CD14-positive monocyte (primary cell): ENCODE measurements at regions not wholly inside any gene's neighbourhood (a gene's known extent, or its start where the extent isn't known, plus 50 kb on each side); places are given as distances from the start of the nearest gene placed in this dataset.

Source experiments
- DNase-seq, 3 donors: peaks; one replicate each; pipeline ENCODE4 v3.0.0-alpha.2; 2011 to 2022
- H2AFZ ChIP-seq: 2 replicates; pipeline ENCODE4 v1.6.0; 2012; ENCODE audit warnings: mild to moderate bottlenecking, low read depth, low read length, inconsistent platforms; ENCODE audit not compliant: insufficient read depth, poor library complexity, severe bottlenecking
- H3K27ac ChIP-seq, 2 donors: 1 replicate in 1 of 2; 2 replicates in 1 of 2; pipeline ENCODE4 v1.5.1; 2012 to 2013; ENCODE audit warnings: low read length in 2 of 2, control low read depth in 1 of 2, inconsistent platforms in 1 of 2, low read depth in 1 of 2, mild to moderate bottlenecking in 1 of 2
- H3K27me3 ChIP-seq, 2 donors: one replicate each; pipeline versions ENCODE4 v1.6.0 to v1.6.1; 2011 to 2013; ENCODE audit warnings: low read length in 2 of 2; ENCODE audit not compliant: control insufficient read depth in 2 of 2, insufficient read depth in 2 of 2
- H3K36me3 ChIP-seq, 2 donors: replicated peaks in 1 of 2; 1 replicate in 1 of 2; 2 replicates in 1 of 2; pipeline versions ENCODE4 v1.5.1 to v1.6.1; 2012 to 2013; ENCODE audit warnings: low read length in 2 of 2, control low read depth in 1 of 2, inconsistent platforms in 1 of 2, mild to moderate bottlenecking in 1 of 2; ENCODE audit not compliant: insufficient read depth in 2 of 2, control insufficient read depth in 1 of 2
- H3K4me1 ChIP-seq, 2 donors: 1 replicate in 1 of 2; 2 replicates in 1 of 2; pipeline versions ENCODE4 v1.5.1 to v1.6.1; 2012 to 2013; ENCODE audit warnings: low read length in 2 of 2, control low read depth in 1 of 2, inconsistent platforms in 1 of 2, mild to moderate bottlenecking in 1 of 2, moderate library complexity in 1 of 2; ENCODE audit not compliant: insufficient read depth in 2 of 2, control insufficient read depth in 1 of 2
- H3K4me2 ChIP-seq: replicated peaks from 2 replicates; pipeline ENCODE3; 2012; ENCODE audit warnings: low read length, moderate library complexity, mild to moderate bottlenecking; ENCODE audit not compliant: poor library complexity, severe bottlenecking; ENCODE audit errors: extremely low read depth
- H3K4me3 ChIP-seq, 3 experiments: fragments of 200-600 bp in 1 of 3; sonication (generic) in 1 of 3; replicated peaks in 1 of 3; 1 replicate in 2 of 3; 2 replicates in 1 of 3; pipeline ENCODE4 v1.5.1; 2011 to 2013; ENCODE audit warnings: low read length in 3 of 3, mild to moderate bottlenecking in 3 of 3, control low read depth in 2 of 3, low read depth in 2 of 3, inconsistent platforms in 1 of 3, moderate library complexity in 1 of 3
- H3K79me2 ChIP-seq: 2 replicates; pipeline ENCODE4 v1.6.0; 2012; ENCODE audit warnings: mild to moderate bottlenecking, control low read depth, inconsistent platforms, low read length, moderate library complexity; ENCODE audit not compliant: insufficient read depth
- H3K9ac ChIP-seq: 2 replicates; pipeline ENCODE4 v1.6.0; 2017; ENCODE audit warnings: low read length, mild to moderate bottlenecking; ENCODE audit not compliant: insufficient read depth, poor library complexity, severe bottlenecking
- H3K9me3 ChIP-seq, 2 donors: replicated peaks in 1 of 2; 1 replicate in 1 of 2; 2 replicates in 1 of 2; pipeline versions ENCODE4 v1.5.1 to v1.6.1; 2012 to 2013; ENCODE audit warnings: low read length in 2 of 2, control low read depth in 1 of 2; ENCODE audit not compliant: control insufficient read depth in 1 of 2, insufficient read depth in 1 of 2
- H4K20me1 ChIP-seq: 2 replicates; pipeline ENCODE4 v1.6.0; 2012; ENCODE audit warnings: mild to moderate bottlenecking, low read length, control low read depth, moderate library complexity; ENCODE audit not compliant: insufficient read depth
- H3K27ac Mint-ChIP-seq, 7 donors: one replicate each; pipeline ENCODE4 v1.8.0; 2020; ENCODE audit warnings: mild to moderate bottlenecking in 7 of 7, mixed read lengths in 7 of 7, moderate library complexity in 6 of 7, inconsistent platforms in 2 of 7
- H3K27me3 Mint-ChIP-seq, 3 donors: one replicate each; pipeline ENCODE4 v1.8.0; 2021 to 2022; ENCODE audit warnings: low read depth in 3 of 3, mild to moderate bottlenecking in 3 of 3, mixed read lengths in 3 of 3, moderate library complexity in 3 of 3, inconsistent platforms in 1 of 3
- H3K36me3 Mint-ChIP-seq, 2 donors: one replicate each; pipeline ENCODE4 v1.8.0; 2020; ENCODE audit warnings: mixed read lengths in 2 of 2, inconsistent platforms in 1 of 2, mild to moderate bottlenecking in 1 of 2
- H3K4me1 Mint-ChIP-seq: one replicate; pipeline ENCODE4 v1.8.0; 2020; ENCODE audit warnings: mild to moderate bottlenecking, mixed read lengths
- H3K4me3 Mint-ChIP-seq, 2 donors: one replicate each; pipeline ENCODE4 v1.8.0; 2020; ENCODE audit warnings: mild to moderate bottlenecking in 2 of 2, mixed read lengths in 2 of 2, moderate library complexity in 1 of 2
- H3K9me3 Mint-ChIP-seq, 7 donors: one replicate each; pipeline ENCODE4 v1.8.0; 2020 to 2022; ENCODE audit warnings: mixed read lengths in 7 of 7, mild to moderate bottlenecking in 6 of 7, moderate library complexity in 6 of 7, inconsistent platforms in 2 of 7
- CTCF ChIP-seq: fragments of 200-600 bp; IDR thresholded peaks from one replicate; pipeline ENCODE4 v1.8.0; 2022; ENCODE audit warnings: antibody characterized with exemption, mild to moderate bottlenecking
- WGBS: methylation state at CpG from one replicate; pipeline ENCODE4 v1.1.5; 2013; ENCODE audit warnings: missing lambda C conversion rate; ENCODE audit not compliant: insufficient coverage; 5-methylcytosine and 5-hydroxymethylcytosine counted together
- intact Hi-C, 2 donors: fragments of 100-400 bp; cut with micrococcal nuclease; formaldehyde crosslinking; loops; one replicate each; pipeline versions ENCODE4 v1.15.0 to v1.15.1; 2023

GRCh38 chr6:126820634-126821033, 297.8 kb upstream of the RSPO3 start:
- Mint-ChIP-seq H3K36me3 (no peaks in the 10 kb centered on the region), H3K27me3 (no peaks in the 10 kb centered on the region), H3K9me3 (peaks cover 1 to 6% (median 4%) of the 10 kb centered on the region in 7 donors), H3K4me1 (no peaks in the 10 kb centered on the region), H3K4me3 (no peak overlapping the region), H3K27ac (no peak overlapping the region)
- H2AFZ ChIP-seq: no peak overlapping the region
- no peaks in the 10 kb centered on the region for H3K27me3 ChIP-seq
- no peak for DNase-seq
- no peak overlapping the region for H3K9ac ChIP-seq
- no peak for TF ChIP-seq CTCF
- H4K20me1 ChIP-seq: no peaks in the 10 kb centered on the region
- no CpG with 5 or more reads among the region's 3 CpGs for WGBS
- no peaks in the 10 kb centered on the region for H3K79me2 ChIP-seq
- no peaks in the 10 kb centered on the region for H3K36me3 ChIP-seq
- intact Hi-C loops: no loop called here
- no peak overlapping the region for H3K27ac ChIP-seq
- H3K9me3 ChIP-seq: no peaks in the 10 kb centered on the region
- no peaks in the 10 kb centered on the region for H3K4me1 ChIP-seq
- H3K4me3 ChIP-seq: no peak overlapping the region
- H3K4me2 ChIP-seq: no peak overlapping the region

DNA sequence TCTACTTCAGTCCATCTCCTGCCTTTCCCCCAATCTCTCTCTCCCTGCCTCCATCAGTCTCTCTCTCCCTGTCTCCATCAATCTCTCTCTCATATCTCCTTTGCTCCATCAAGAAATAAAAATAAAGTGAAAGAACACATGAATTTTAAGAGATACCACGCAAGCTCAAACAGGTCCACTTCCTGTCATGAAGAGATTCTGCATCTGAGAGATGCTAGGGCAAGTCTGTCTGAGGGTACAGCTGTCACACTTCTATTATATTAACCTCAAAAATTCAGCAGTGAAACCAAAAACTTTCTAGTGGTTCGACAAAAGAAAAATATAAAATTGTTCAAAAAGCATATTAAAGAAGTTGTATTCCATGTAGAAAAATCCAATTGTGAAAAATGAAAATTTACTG, 296.8 kb upstream of the RSPO3 start:
- intact Hi-C loops: no loop called here
- Histone ChIP-seq H3K79me2 (no peaks in the 10 kb centered on the region), H3K36me3 (no peaks in the 10 kb centered on the region), H4K20me1 (no peaks in the 10 kb centered on the region), H3K9me3 (no peaks in the 10 kb centered on the region), H3K27ac (no peak overlapping the region), H3K4me2 (no peak overlapping the region), H3K27me3 (no peaks in the 10 kb centered on the region), H2AFZ (no peak overlapping the region), H3K4me3 (no peak overlapping the region), H3K9ac (no peak overlapping the region), H3K4me1 (no peaks in the 10 kb centered on the region)
- H3K27me3 Mint-ChIP-seq: no peaks in the 10 kb centered on the region
- no peak for TF ChIP-seq CTCF
- H3K9me3 Mint-ChIP-seq: peaks cover 0 to 3% (median 0%) of the 10 kb centered on the region in 7 donors
- no peak overlapping the region for H3K4me3 Mint-ChIP-seq
- no peak overlapping the region for H3K27ac Mint-ChIP-seq
- no peaks in the 10 kb centered on the region for H3K36me3 Mint-ChIP-seq
- WGBS: no CpG with 5 or more reads among the region's 2 CpGs
- no peaks in the 10 kb centered on the region for H3K4me1 Mint-ChIP-seq
- no peak for DNase-seq
